ENCODE measurements at regions not wholly inside any gene's neighbourhood (a gene's known extent, or its start where the extent isn't known, plus 50 kb on each side); places are given as distances from the start of the nearest gene placed in this dataset.
A peak's percentile ranks its signal among the peaks of the same experiment; 100 is the strongest.

GRCh38 chr2:134191835-134192234, 62.0 kb upstream of the MGAT5 start (continued):
- TF ChIP-seq ZC3H10 (CRISPR knock-in tag; IDR thresholded peaks at IDR 0.05), result no peak
- TF ChIP-seq TOX (CRISPR knock-in tag; IDR thresholded peaks at IDR 0.05; ENCODE audit: borderline replicate concordance), result no peak

GRCh38 chr2:134193006-134193405, 60.9 kb upstream of the MGAT5 start:
- no peak for TF ChIP-seq POU6F1 (CRISPR knock-in tag; IDR thresholded peaks at IDR 0.05; ENCODE audit: borderline replicate concordance, low read depth)
- no peak for TF ChIP-seq TOX (CRISPR knock-in tag; IDR thresholded peaks at IDR 0.05; ENCODE audit: borderline replicate concordance)
- no peak for TF ChIP-seq CREB5 (CRISPR knock-in tag; IDR thresholded peaks at IDR 0.05; ENCODE audit: low read depth)
- no peak for TF ChIP-seq CSRNP3 (CRISPR knock-in tag; IDR thresholded peaks at IDR 0.05)
- TF ChIP-seq RARB (CRISPR knock-in tag; IDR thresholded peaks at IDR 0.05), result no peak
- TF ChIP-seq GLIS3 (CRISPR knock-in tag; IDR thresholded peaks at IDR 0.05), result no peak
- no peak for TF ChIP-seq TSHZ2 (CRISPR knock-in tag; IDR thresholded peaks at IDR 0.05)
- no peak for TF ChIP-seq PPARA (CRISPR knock-in tag; IDR thresholded peaks at IDR 0.05; ENCODE audit: borderline replicate concordance)
- no peak for TF ChIP-seq ZNF70 (CRISPR knock-in tag; IDR thresholded peaks at IDR 0.05)
- peak; percentile 82 for ATAC-seq

GRCh38 chr2:134194519-134194918, 59.4 kb upstream of the MGAT5 start:
- no peak for TF ChIP-seq ZNF70 (CRISPR knock-in tag; IDR thresholded peaks at IDR 0.05)
- no peak for TF ChIP-seq PPARA (CRISPR knock-in tag; IDR thresholded peaks at IDR 0.05; ENCODE audit: borderline replicate concordance)
- no peak for TF ChIP-seq BACH2 (CRISPR knock-in tag; IDR thresholded peaks at IDR 0.05; ENCODE audit: borderline replicate concordance)
- TF ChIP-seq TCF4 (CRISPR knock-in tag; IDR thresholded peaks at IDR 0.05; ENCODE audit: borderline replicate concordance), result no peak
- no peak for TF ChIP-seq ZNF8 (CRISPR knock-in tag; IDR thresholded peaks at IDR 0.05)
- TF ChIP-seq PATZ1 (CRISPR knock-in tag; IDR thresholded peaks at IDR 0.05; ENCODE audit: borderline replicate concordance), result no peak
- no peak for TF ChIP-seq SNAI2 (CRISPR knock-in tag; IDR thresholded peaks at IDR 0.05)
- no peak for TF ChIP-seq CSRNP3 (CRISPR knock-in tag; IDR thresholded peaks at IDR 0.05)
- TF ChIP-seq ZC3H10 (CRISPR knock-in tag; IDR thresholded peaks at IDR 0.05), result no peak
- TF ChIP-seq ZNF565 (CRISPR knock-in tag; conservative IDR thresholded peaks at IDR 0.05; ENCODE audit: low read depth), result no peak
- no peak for TF ChIP-seq OSR1 (CRISPR knock-in tag; IDR thresholded peaks at IDR 0.05)
- TF ChIP-seq ISL1 (CRISPR knock-in tag; IDR thresholded peaks at IDR 0.05), result no peak
- no peak for TF ChIP-seq ZFP3 (CRISPR knock-in tag; IDR thresholded peaks at IDR 0.05)
- no peak for TF ChIP-seq ZFP30 (CRISPR knock-in tag; IDR thresholded peaks at IDR 0.05)
- TF ChIP-seq GLIS3 (CRISPR knock-in tag; IDR thresholded peaks at IDR 0.05), result no peak
- TF ChIP-seq ARNTL (CRISPR knock-in tag; IDR thresholded peaks at IDR 0.05; ENCODE audit: borderline replicate concordance, low read depth), result no peak
- no peak for ATAC-seq

Measured in SK-N-SH treated with all-trans-retinoic acid at 6 μM for 48 hours (cell line).